Choroid plexus epithelial cell (primary cell): ENCODE measurements at regions not wholly inside any gene's neighbourhood (a gene's known extent, or its start where the extent isn't known, plus 50 kb on each side); places are given as distances from the start of the nearest gene placed in this dataset.
A peak's percentile ranks its signal among the peaks of the same experiment; 100 is the strongest.

Source experiments
- DNase-seq: peaks from one replicate; pipeline ENCODE4 v3.0.0-alpha.2; 2010; ENCODE audit warnings: low read depth
- H3K4me3 ChIP-seq: 2 replicates; pipeline ENCODE4 v1.5.1; 2011; ENCODE audit warnings: low read depth, mild to moderate bottlenecking, control low read depth, low read length, moderate library complexity
- TF ChIP-seq, protein P1 (sequence below): conservative IDR thresholded peaks from 2 replicates; pipeline ENCODE4 v1.5.1; 2011; ENCODE audit warnings: low read depth, mild to moderate bottlenecking, control low read depth, inconsistent platforms, low read length, moderate library complexity

DNA sequence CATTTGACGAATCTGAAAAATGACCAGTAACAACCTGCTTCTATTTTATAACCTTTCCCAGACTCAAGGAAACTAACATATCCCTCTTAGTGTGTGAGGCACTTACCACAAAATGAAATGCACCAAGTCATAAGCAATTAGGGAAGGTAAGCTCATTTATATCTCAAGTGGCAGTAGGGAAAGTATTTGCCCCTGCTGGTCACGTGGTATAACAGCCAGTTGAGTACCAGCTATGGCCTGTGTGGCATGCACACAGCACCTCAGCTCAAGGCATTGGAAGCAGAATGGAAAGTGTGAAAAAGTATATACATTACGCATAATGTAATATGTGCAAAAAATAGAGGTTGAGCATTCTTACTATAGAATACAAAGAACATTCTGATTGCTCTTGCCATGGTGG is 178.3 kb upstream of the GYPA start:
- no peak for DNase-seq
- no peak overlapping the region for H3K4me3 ChIP-seq
- TF ChIP-seq, protein P1, sequence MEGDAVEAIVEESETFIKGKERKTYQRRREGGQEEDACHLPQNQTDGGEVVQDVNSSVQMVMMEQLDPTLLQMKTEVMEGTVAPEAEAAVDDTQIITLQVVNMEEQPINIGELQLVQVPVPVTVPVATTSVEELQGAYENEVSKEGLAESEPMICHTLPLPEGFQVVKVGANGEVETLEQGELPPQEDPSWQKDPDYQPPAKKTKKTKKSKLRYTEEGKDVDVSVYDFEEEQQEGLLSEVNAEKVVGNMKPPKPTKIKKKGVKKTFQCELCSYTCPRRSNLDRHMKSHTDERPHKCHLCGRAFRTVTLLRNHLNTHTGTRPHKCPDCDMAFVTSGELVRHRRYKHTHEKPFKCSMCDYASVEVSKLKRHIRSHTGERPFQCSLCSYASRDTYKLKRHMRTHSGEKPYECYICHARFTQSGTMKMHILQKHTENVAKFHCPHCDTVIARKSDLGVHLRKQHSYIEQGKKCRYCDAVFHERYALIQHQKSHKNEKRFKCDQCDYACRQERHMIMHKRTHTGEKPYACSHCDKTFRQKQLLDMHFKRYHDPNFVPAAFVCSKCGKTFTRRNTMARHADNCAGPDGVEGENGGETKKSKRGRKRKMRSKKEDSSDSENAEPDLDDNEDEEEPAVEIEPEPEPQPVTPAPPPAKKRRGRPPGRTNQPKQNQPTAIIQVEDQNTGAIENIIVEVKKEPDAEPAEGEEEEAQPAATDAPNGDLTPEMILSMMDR, result no peak

DNA sequence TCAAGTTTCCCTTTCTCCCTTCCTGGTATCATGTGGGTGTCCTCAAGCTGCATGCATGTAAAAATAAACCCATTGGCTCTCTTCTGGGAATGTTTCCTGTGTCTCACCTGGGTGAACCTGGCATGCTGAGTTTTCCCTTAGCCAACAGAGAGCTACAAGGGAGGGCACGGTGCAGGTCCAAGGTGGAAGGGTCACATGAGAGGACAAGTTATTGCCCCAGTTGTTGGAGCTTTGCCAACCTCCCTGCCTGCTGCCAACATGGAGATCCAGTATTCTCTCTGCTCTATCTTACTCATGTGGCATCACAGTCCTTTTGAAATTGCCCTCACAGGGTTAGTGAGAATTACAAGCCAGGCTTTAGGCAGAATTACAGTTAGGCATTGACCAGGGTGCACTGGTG is 196.1 kb upstream of the GYPA start:
- H3K4me3 ChIP-seq, result no peak overlapping the region
- DNase-seq, result no peak
- TF ChIP-seq, protein P1, result no peak

DNA sequence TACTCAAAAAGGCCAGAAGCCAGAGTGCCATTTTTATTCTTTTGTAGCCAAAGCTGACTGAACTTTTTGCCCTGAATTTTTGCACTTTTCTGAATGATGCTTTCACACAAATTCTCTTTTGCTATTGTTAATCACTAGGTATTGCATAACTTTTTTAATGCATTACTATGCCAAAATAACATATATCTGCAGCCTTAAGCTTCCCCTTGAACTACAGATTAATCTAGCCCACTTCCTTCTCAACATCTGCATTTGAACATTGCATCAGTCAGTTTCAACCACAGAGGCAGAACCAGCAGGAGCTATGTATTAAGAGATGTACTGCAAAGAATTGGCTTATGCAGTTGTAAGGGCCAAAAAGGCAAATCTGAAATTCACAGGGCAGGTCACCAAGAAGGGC is 197.6 kb upstream of the GYPA start:
- peak; percentile 81 for DNase-seq

DNA sequence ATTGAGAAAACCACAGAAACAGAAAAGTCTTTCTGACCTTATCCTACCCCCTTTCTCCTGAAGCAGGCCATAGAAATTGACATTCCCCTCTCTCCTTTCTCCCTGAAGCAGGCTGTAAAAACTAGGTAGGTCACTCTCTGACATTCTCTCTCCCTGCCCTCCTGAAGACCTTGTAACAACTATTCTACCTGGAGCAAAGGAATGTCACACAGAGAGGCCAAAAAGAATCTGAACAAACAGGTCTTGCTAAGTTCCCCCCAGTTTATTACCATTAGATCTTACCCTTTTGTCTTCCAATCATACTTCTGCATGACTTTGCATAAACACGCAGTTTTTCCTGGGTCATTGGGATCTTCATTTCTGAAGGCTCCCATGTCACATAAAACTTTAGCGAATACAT is 198.3 kb upstream of the GYPA start:
- DNase-seq, result no peak
- TF ChIP-seq, protein P1, result no peak
- no peak overlapping the region for H3K4me3 ChIP-seq

More for the DNA sequence above, 197.6 kb upstream of the GYPA start:
- TF ChIP-seq, protein P1, result no peak
- H3K4me3 ChIP-seq, result no peak overlapping the region

DNA sequence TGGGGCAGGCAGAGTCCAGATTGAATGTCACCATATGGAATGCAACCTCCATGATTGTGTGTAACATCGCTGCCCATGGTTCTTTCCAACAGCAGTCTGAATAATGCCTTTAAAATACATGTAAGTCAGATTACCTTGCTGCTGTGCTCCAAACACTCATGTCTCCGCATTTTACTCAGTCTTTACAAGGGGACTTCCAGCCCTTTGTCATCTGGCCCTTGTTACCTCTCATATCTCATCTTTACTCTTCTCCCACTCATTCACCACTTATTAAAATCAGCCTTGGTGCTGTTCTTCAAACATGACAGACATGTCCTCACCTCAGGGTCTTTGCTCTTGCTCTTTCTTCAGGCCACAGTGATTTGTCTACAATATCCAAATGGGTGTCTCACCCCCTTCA is 200.4 kb upstream of the GYPA start:
- DNase-seq, result no peak
- no peak overlapping the region for H3K4me3 ChIP-seq
- TF ChIP-seq, protein P1, result no peak

DNA sequence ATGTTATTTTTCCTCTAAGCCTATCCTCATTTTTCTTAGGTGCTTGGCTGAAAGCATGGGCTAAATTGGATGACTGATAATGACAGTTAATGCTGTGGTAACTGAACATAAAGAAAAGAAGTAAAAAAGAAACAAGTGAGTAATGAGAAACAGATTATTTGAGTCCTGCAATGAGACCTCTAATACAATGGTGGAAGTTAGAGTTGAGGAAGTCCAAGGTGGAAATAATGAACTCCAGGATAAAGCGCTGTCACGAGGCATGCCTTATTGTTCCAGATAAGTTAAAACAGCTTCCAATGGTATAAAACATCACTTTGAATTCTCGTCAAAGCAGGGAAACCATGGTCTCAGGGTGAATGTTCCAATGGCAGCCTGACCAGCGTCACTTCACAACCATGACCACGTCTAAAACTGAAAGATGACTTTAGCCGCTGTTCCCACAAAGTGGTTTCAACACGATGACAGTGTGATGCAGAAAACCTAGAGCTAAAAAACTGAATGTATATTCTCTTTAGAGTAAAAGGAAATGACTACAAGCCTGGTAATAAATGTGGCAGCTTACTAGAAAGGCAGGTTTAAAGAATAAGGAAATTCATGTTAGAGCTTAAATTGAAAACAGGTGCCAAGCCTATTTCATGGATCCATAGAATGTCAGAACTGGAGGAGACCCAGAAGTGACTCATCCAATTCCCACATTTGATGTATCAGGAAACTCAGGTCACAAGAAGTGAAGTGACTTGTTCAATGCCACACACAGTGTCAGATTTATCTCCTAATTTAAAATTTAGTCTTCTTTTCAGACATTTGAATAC is 202.6 kb upstream of the GYPA start:
- TF ChIP-seq, protein P1, result no peak
- DNase-seq, result no peak
- H3K4me3 ChIP-seq, result no peak overlapping the region

DNA sequence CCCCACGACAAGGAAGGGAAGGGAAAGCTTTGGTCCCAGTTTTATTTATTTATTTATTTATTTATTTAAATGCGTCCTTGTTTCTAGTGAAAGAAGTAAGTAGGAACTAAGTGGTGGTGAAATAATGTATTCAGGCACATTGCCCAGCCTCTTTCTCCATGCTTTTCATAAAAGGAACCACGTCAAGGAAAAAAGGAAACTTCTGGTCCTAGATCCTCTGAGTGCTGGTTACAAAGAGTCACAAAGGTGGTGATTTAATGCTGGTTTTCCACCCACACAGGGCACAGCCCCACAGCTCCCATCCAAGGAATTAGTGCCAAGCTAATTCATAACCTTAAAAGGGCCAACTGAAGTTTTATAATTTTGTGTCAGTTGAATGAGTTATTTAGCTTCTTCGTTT is 206.6 kb upstream of the GYPA start:
- TF ChIP-seq, protein P1, result no peak
- no peak overlapping the region for H3K4me3 ChIP-seq
- DNase-seq, result no peak
